GM12891 (cell line): ENCODE measurements at regions not wholly inside any gene's neighbourhood (a gene's known extent, or its start where the extent isn't known, plus 50 kb on each side); places are given as distances from the start of the nearest gene placed in this dataset.
A peak's percentile ranks its signal among the peaks of the same experiment; 100 is the strongest.

Experiments used
- DNase-seq: peaks from one replicate; pipeline ENCODE4 v3.0.0; 2011; ENCODE audit warnings: low spot score; ENCODE audit not compliant: insufficient read length
- FAIRE-seq: peaks from 2 replicates; lab custom pipeline; 2011; peaks lifted over from hg19 to GRCh38; lab: Jason Lieb, UNC
- PAX5 ChIP-seq: IDR thresholded peaks from 2 replicates; pipeline ENCODE4 v1.6.1; 2011; ENCODE audit warnings: low read length, moderate library complexity, mild to moderate bottlenecking; ENCODE audit not compliant: insufficient read depth, severe bottlenecking
- POLR2A ChIP-seq: IDR thresholded peaks from 2 replicates; pipeline ENCODE4 v1.6.1; 2011; ENCODE audit warnings: low read depth, low read length, control low read depth
- POLR2AphosphoS5 ChIP-seq: IDR thresholded peaks from 2 replicates; pipeline ENCODE4 v1.6.1; 2011; ENCODE audit warnings: low read depth, low read length, control low read depth
- POU2F2 ChIP-seq: IDR thresholded peaks from 2 replicates; pipeline ENCODE4 v1.6.1; 2011; ENCODE audit warnings: low read depth, mild to moderate bottlenecking, control low read depth, low read length, moderate library complexity
- SPI1 ChIP-seq: IDR thresholded peaks from 2 replicates; pipeline ENCODE4 v1.6.1; 2011; ENCODE audit warnings: low read depth, low read length, control low read depth
- TAF1 ChIP-seq: IDR thresholded peaks from 2 replicates; pipeline ENCODE4 v1.6.1; 2011; ENCODE audit warnings: low read depth, low read length, control low read depth

GRCh38 chr4:74627093-74627492 lies 167.2 kb downstream of the BTC start:
- FAIRE-seq (no peak), DNase-seq (no peak)
- TF ChIP-seq POU2F2 (no peak), SPI1 (no peak), POLR2AphosphoS5 (no peak), POLR2A (no peak), TAF1 (no peak), PAX5 (no peak)

DNA sequence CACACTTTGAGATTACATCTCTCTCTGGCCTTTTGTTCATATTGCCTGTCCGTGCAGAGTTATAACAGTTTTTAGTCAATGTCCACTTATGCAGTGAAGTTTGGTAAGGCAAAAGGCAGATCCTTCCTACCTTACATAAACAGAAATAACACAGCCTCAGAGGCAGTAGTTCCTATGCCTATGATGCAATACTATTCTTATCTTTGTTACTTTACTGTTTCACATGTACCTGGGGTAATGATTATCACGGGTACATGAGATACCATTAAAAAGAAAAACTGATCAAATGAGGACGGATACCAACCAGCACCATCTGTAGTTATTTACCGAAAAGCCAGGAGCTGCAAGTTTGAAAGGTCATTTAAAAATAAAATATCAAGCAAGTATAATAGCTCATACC lies 166.8 kb downstream of the BTC start:
- no peak for TF ChIP-seq SPI1
- FAIRE-seq (no peak), DNase-seq (no peak)

GRCh38 chr4:74628852-74629620 lies 165.3 kb downstream of the BTC start:
- no peak for FAIRE-seq
- no peak for DNase-seq
- no peak for TF ChIP-seq POU2F2
- TF ChIP-seq SPI1, result peak; percentile 52; the same call in 1 of the 2 replicates

DNA sequence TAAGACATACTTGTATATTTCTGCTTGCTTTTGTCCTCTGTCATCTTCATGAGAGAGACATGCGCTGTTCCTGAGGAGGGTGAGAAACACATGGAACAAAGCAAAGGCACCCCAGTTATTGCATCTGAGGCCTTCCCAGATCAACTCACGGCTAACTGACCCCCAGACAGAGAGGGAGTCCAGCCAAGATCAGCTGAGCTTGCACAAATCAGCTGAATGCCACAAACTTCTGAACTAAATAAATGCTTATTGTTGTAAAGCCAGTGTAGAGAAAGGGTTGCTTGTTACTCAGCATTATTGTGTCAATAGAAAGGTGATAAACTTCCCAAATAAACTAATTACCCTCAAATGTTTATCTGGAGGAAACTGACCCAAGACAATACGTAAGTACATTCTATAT lies 163.8 kb downstream of the BTC start:
- TF ChIP-seq SPI1 (no peak), POU2F2 (no peak), POLR2A (no peak), PAX5 (no peak), POLR2AphosphoS5 (no peak), TAF1 (no peak)
- DNase-seq (no peak), FAIRE-seq (no peak)

GRCh38 chr4:74631338-74631737 lies 163.0 kb downstream of the BTC start:
- TF ChIP-seq SPI1 (no peak), POLR2A (no peak), PAX5 (no peak), POU2F2 (no peak), POLR2AphosphoS5 (no peak), TAF1 (no peak)
- no peak for DNase-seq
- FAIRE-seq, result no peak

DNA sequence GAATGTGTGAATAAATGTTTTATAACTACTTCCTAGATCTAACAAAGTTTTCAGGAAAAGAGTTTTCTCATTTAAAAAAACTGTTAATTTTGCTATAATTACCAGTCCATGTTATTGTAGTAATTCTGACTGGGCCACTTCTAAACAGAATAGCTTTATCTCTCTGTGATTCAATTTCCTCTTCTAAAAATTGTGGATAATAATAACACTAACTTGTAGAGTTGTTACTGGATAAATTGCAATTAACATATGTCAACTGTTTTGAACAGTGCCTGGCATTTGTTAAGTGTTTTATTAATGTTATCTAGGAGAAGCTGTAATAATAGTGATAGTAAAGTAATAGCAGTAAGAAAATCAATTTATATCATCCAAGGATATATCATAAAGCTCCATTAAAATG lies 162.3 kb downstream of the BTC start:
- TF ChIP-seq TAF1, result no peak
- TF ChIP-seq SPI1, result no peak
- no peak for TF ChIP-seq POU2F2
- no peak for TF ChIP-seq POLR2A
- TF ChIP-seq POLR2AphosphoS5, result no peak
- no peak for TF ChIP-seq PAX5
- DNase-seq (no peak), FAIRE-seq (no peak)

DNA sequence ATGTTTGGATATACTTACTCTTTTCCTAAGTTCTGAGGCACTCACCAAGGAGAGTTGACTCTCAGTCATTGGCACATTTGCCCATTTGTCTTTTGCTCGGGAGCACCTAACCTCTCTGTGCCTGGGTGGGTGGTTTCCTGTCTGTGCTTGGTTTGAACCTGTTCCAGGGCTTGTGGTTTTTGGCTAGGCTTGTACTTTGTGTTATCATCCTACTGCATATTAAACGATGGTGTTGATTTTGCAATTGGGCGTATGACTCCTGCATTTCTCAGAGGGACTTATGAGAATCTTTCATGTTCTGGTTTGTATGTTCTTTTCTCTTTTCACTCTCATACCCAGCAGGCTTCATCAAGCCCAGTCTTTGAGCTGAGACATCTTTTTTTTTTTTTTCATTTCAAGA lies 161.7 kb downstream of the BTC start:
- DNase-seq (no peak), FAIRE-seq (no peak)
- TF ChIP-seq POLR2A (no peak), POU2F2 (no peak), POLR2AphosphoS5 (no peak), SPI1 (no peak), PAX5 (no peak), TAF1 (no peak)

- TF ChIP-seq TAF1, result no peak
- no peak for TF ChIP-seq POU2F2
- TF ChIP-seq POLR2AphosphoS5, result no peak
- no peak for TF ChIP-seq SPI1
- no peak for TF ChIP-seq PAX5
- no peak for TF ChIP-seq POLR2A
- DNase-seq, result no peak
Observed at GRCh38 chr4:74635074-74635473, 159.2 kb downstream of the BTC start.

DNA sequence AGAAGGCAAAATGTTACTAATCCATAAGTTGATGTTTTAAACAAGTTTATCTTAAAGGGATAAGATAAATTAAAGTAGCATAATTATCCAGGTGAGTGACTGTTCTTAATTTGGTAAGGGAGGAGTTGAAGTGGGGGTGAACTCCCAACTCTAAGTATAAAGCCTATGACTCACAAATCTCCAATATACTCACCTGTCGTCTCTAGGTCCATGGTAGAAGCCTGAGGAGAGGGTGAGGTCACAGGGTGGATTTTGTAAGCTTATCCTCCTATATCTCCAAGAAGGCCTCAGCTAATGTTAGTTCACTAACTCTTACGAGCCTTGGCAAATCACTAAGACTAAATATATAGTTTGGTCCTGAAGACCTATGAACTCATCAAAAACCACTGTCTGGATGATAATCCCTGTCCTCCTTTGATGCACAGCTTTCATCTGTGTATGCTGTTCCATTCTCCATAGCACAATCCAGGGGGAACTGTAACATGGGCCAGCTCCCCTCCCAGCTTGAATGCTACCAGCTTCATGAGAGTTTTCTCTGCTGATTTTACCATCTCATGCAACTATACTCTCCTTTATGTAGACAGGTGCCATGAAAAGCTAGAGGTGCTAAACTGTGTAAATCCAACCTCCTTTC lies 158.7 kb downstream of the BTC start:
- no peak for DNase-seq
- FAIRE-seq, result no peak
- TF ChIP-seq POLR2A, result no peak
- no peak for TF ChIP-seq POU2F2
- no peak for TF ChIP-seq POLR2AphosphoS5

More at GRCh38 chr4:74635074-74635473, 159.2 kb downstream of the BTC start:
- no peak for FAIRE-seq

DNA sequence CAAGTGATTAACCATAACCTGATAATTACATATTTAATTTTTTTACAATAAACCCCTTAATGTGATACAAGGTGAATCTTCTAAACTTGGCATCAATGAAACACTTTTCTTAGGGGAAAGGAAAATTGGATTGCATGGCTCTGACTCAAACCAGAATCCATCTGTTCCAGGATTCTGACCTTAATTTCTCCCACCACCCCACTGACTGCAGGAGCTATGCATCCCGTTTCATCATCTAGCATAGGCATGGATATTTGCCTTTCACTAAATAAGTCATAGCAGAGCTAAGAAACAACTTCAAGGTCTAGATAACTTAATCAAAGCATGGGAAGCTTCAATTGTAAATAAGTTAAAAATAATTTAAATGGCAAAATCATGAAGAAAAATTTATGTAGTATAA lies 156.3 kb downstream of the BTC start:
- DNase-seq (no peak), FAIRE-seq (no peak)
- no peak for TF ChIP-seq TAF1
- no peak for TF ChIP-seq SPI1
- no peak for TF ChIP-seq PAX5
- no peak for TF ChIP-seq POLR2AphosphoS5
- no peak for TF ChIP-seq POU2F2
- no peak for TF ChIP-seq POLR2A
